ENCODE measurements at regions not wholly inside any gene's neighbourhood (a gene's known extent, or its start where the extent isn't known, plus 50 kb on each side); places are given as distances from the start of the nearest gene placed in this dataset.

DNA sequence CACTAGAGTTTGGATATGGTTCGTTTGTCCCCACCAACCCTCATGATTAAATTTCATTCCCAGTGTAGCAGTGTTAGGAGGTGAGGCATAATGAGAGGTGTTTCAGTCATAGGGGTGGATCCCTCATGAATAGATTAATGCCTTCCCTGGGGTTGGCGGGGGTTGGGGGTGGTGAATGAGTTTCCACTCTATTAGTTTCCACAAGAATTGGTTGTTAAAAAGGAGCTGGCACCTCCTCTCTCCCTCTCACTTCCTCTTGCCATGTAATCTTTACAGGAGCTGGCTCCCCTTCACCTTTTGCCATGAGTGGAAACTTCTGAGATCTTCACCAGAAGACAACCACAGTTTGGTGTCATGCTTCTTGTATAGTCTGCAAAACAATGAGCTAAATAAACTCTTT, 333.7 kb downstream of the ENC1 start:
- H3K27me3 ChIP-seq (ENCODE audit: control insufficient read depth, insufficient read depth, low read length) = no peaks in the 10 kb centered on the region
- H3K36me3 ChIP-seq (ENCODE audit: control insufficient read depth, insufficient read depth, low read length) = no peaks in the 10 kb centered on the region
- H3K4me3 ChIP-seq (ENCODE audit: low read depth, low read length) = no peak overlapping the region
- no peak for DNase-seq (ENCODE audit: low read depth)
- TF ChIP-seq, protein P1, sequence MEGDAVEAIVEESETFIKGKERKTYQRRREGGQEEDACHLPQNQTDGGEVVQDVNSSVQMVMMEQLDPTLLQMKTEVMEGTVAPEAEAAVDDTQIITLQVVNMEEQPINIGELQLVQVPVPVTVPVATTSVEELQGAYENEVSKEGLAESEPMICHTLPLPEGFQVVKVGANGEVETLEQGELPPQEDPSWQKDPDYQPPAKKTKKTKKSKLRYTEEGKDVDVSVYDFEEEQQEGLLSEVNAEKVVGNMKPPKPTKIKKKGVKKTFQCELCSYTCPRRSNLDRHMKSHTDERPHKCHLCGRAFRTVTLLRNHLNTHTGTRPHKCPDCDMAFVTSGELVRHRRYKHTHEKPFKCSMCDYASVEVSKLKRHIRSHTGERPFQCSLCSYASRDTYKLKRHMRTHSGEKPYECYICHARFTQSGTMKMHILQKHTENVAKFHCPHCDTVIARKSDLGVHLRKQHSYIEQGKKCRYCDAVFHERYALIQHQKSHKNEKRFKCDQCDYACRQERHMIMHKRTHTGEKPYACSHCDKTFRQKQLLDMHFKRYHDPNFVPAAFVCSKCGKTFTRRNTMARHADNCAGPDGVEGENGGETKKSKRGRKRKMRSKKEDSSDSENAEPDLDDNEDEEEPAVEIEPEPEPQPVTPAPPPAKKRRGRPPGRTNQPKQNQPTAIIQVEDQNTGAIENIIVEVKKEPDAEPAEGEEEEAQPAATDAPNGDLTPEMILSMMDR (IDR thresholded peaks at IDR 0.05; ENCODE audit: insufficient read depth, low read length, severe bottlenecking) = no peak
- FAIRE-seq = no peak

- Histone ChIP-seq H3K4me3 (ENCODE audit: low read depth, low read length) (no peak overlapping the region), H3K27me3 (ENCODE audit: control insufficient read depth, insufficient read depth, low read length) (no peaks in the 10 kb centered on the region), H3K36me3 (ENCODE audit: control insufficient read depth, insufficient read depth, low read length) (no peaks in the 10 kb centered on the region)
- TF ChIP-seq, protein P1 (IDR thresholded peaks at IDR 0.05; ENCODE audit: insufficient read depth, low read length, severe bottlenecking) = no peak
- DNase-seq (ENCODE audit: low read depth) (no peak), FAIRE-seq (no peak)
Observed at GRCh38 chr5:74304536-74304935, 336.0 kb downstream of the ENC1 start.

DNA sequence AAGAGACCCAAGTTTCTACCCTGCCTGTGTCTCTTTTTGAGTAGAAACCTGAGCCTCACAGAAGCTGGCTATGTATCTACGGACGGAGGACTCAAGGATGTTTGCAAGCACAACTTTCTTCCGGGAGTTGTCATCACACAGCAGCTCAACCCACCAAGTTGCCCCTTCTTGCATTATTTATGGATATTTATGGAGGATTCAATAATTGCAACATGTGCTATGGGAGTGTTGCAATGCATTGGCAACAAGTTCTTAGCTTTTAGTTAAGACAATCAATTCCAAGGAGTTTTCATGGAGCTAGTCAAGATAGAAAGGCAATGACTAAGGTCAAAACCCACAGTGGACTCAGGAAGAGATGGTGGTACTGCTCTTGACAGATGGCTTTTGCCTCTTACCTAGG, 336.9 kb downstream of the ENC1 start:
- Histone ChIP-seq H3K36me3 (ENCODE audit: control insufficient read depth, insufficient read depth, low read length) (no peaks in the 10 kb centered on the region), H3K27me3 (ENCODE audit: control insufficient read depth, insufficient read depth, low read length) (no peaks in the 10 kb centered on the region), H3K4me3 (ENCODE audit: low read depth, low read length) (no peak overlapping the region)
- FAIRE-seq (no peak), DNase-seq (ENCODE audit: low read depth) (no peak)
- TF ChIP-seq, protein P1 (IDR thresholded peaks at IDR 0.05; ENCODE audit: insufficient read depth, low read length, severe bottlenecking) = no peak

GRCh38 chr5:74301576-74301975, 339.0 kb downstream of the ENC1 start:
- FAIRE-seq (no peak), DNase-seq (ENCODE audit: low read depth) (no peak)
- Histone ChIP-seq H3K36me3 (ENCODE audit: control insufficient read depth, insufficient read depth, low read length) (no peaks in the 10 kb centered on the region), H3K27me3 (ENCODE audit: control insufficient read depth, insufficient read depth, low read length) (no peaks in the 10 kb centered on the region), H3K4me3 (ENCODE audit: low read depth, low read length) (no peak overlapping the region)
- TF ChIP-seq, protein P1 (IDR thresholded peaks at IDR 0.05; ENCODE audit: insufficient read depth, low read length, severe bottlenecking) = no peak

- FAIRE-seq (no peak), DNase-seq (ENCODE audit: low read depth) (no peak)
- Histone ChIP-seq H3K36me3 (ENCODE audit: control insufficient read depth, insufficient read depth, low read length) (no peaks in the 10 kb centered on the region), H3K4me3 (ENCODE audit: low read depth, low read length) (no peak overlapping the region), H3K27me3 (ENCODE audit: control insufficient read depth, insufficient read depth, low read length) (no peaks in the 10 kb centered on the region)
- TF ChIP-seq, protein P1 (IDR thresholded peaks at IDR 0.05; ENCODE audit: insufficient read depth, low read length, severe bottlenecking) = no peak
Observed at GRCh38 chr5:74300808-74301389, 339.6 kb downstream of the ENC1 start.

DNA sequence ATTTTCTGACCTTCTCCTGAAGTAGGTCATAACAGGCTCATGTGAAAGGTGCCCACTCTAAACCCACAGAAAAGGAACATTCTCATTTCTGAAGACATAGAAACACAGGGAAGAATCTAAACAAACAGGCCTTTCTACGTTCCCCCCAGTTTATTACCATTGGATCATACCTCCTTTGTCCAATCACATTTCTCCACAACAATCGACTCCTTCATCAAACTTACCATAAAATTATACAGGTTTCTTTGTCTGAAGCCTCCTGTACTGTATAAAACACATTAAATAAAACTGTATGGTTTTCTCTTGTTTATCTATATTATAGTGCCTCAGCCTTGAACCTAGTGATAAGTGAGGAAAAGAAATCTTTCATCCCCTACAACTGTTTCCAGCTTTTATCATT, 340.7 kb downstream of the ENC1 start:
- TF ChIP-seq, protein P1 (IDR thresholded peaks at IDR 0.05; ENCODE audit: insufficient read depth, low read length, severe bottlenecking) = no peak
- Histone ChIP-seq H3K27me3 (ENCODE audit: control insufficient read depth, insufficient read depth, low read length) (no peaks in the 10 kb centered on the region), H3K4me3 (ENCODE audit: low read depth, low read length) (no peak overlapping the region), H3K36me3 (ENCODE audit: control insufficient read depth, insufficient read depth, low read length) (no peaks in the 10 kb centered on the region)
- FAIRE-seq = no peak
- no peak for DNase-seq (ENCODE audit: low read depth)

Data from bronchial epithelial cell (primary cell).